Rectal smooth muscle tissue (tissue), 1 donor: ENCODE measurements at regions not wholly inside any gene's neighbourhood (a gene's known extent, or its start where the extent isn't known, plus 50 kb on each side); places are given as distances from the start of the nearest gene placed in this dataset.

ENCODE experiments used
- H3K27ac ChIP-seq: one replicate; pipeline ENCODE4 v1.7.0; 2013; ENCODE audit warnings: low read depth, low read length, inconsistent platforms
- H3K27me3 ChIP-seq: one replicate; pipeline ENCODE4 v1.7.0; 2013; ENCODE audit warnings: low read length; ENCODE audit not compliant: control insufficient read depth, insufficient read depth
- H3K36me3 ChIP-seq: one replicate; pipeline ENCODE4 v1.7.0; 2013; ENCODE audit warnings: low read length; ENCODE audit not compliant: control insufficient read depth, insufficient read depth
- H3K4me1 ChIP-seq: one replicate; pipeline ENCODE4 v1.7.0; 2013; ENCODE audit warnings: low read length; ENCODE audit not compliant: control insufficient read depth, insufficient read depth
- H3K4me3 ChIP-seq: one replicate; pipeline ENCODE4 v1.7.0; 2013; ENCODE audit warnings: low read length
- H3K9ac ChIP-seq: one replicate; pipeline ENCODE4 v1.7.0; 2013; ENCODE audit warnings: low read length

DNA sequence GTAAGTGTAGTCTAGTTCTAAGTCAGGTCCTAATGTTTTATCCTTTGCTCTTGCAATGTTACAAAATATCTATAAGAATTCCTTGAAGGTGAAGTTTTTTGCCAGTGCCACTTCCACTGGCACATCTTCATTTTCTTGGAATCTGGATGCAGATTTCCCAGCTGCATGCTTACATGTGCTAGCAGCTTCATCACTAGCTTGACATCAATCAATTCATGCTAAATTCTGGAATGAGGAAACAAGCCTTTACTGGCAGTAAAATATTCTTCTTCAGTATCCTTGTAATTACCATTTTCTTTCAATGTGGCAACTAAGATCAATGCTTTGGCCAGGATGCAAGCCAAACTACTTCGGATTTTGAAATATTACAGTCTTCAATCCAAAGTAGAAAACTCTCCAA lies 200.6 kb upstream of the SIX2 start:
- H3K4me3 ChIP-seq: no peak overlapping the region
- H3K4me1 ChIP-seq: no peaks in the 10 kb centered on the region
- no peaks in the 10 kb centered on the region for H3K27me3 ChIP-seq
- H3K9ac ChIP-seq: no peak overlapping the region
- H3K27ac ChIP-seq: no peak overlapping the region
- H3K36me3 ChIP-seq: no peaks in the 10 kb centered on the region

DNA sequence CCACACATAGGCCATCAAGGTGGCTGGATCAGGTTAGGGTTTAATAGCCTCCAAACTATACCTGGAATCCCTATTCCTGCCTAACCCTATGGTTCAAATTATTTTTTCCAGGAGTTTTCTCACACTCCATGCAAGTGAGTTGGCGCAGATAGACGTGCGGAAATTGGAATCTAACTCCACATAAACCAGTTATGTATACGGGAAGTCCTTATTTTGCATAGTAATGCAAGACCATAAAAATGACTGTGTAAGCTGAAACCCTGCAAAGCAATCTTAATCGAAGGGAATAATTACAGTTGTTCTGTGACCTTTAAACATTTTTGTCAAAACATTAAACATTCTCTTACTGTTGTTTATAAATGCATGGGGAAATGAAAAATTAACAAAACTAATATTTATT lies 200.1 kb upstream of the SIX2 start:
- H3K36me3 ChIP-seq: no peaks in the 10 kb centered on the region

DNA sequence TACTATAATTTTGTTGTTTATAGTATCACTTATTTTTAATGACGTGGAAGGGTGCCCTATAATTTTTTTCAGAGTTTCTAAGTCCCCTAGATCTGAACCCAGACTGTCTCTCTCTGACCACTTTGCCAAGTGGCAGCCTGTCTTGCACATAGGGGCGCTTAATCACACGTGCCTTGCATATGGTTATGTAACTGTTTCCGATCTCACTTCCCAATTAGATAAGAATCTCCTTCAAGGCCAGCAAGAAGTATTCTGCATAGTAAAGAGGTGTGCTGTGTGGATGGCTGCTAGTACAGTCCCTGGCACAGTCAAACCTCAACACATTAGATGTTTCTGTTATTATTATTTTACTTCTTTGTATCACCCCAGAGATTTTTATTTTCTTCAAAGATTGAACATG lies 197.8 kb upstream of the SIX2 start:
- Histone ChIP-seq H3K9ac (no peak overlapping the region), H3K4me1 (no peaks in the 10 kb centered on the region), H3K27me3 (no peaks in the 10 kb centered on the region), H3K36me3 (no peaks in the 10 kb centered on the region), H3K27ac (no peak overlapping the region), H3K4me3 (no peak overlapping the region)

More for the DNA sequence above, 200.1 kb upstream of the SIX2 start:
- Histone ChIP-seq H3K27ac (no peak overlapping the region), H3K4me1 (no peaks in the 10 kb centered on the region), H3K9ac (no peak overlapping the region), H3K4me3 (no peak overlapping the region), H3K27me3 (no peaks in the 10 kb centered on the region)

DNA sequence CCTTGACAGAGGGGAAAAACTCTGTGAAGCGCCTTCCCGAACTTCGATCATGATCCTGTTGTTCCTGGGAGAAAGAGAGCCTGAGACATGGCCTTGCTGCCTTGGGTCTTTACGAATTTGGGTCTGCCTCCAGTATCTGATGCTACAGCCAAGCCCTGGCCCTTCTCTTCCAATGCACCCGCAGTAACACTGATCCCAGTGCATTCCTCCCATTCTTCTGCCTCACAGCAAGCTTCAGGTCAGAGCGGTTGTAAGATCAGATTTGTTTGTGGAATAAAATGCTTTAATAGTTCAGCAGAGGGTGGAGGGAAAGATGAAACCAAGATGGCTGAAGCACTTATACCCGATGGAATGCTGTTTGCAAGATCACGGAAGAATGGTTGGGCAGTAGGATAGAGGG lies 196.7 kb upstream of the SIX2 start:
- Histone ChIP-seq H3K27ac (no peak overlapping the region), H3K36me3 (no peaks in the 10 kb centered on the region), H3K4me1 (no peaks in the 10 kb centered on the region), H3K27me3 (no peaks in the 10 kb centered on the region), H3K4me3 (no peak overlapping the region), H3K9ac (no peak overlapping the region)

DNA sequence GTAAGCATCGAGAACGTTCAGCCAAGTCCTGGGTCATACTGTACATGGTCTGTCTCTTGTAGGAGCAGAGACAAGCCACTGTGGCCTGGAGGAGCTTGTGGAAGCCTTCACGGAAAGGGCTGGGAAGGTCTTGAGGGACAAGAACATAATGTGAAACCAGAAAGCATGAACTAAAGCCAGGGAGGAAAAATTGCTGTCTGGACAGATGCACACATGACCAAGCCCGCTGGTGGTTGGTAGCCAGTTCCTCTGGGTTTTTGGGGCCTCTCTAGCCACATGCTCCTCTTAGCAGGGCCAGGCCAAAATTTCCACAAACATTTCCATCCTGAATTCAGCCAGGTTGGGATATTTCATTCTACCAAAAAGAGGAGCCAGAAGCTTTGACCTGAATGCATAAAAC lies 196.2 kb upstream of the SIX2 start:
- H3K27ac ChIP-seq: no peak overlapping the region
- no peaks in the 10 kb centered on the region for H3K36me3 ChIP-seq
- no peak overlapping the region for H3K4me3 ChIP-seq
- H3K27me3 ChIP-seq: no peaks in the 10 kb centered on the region
- H3K9ac ChIP-seq: no peak overlapping the region
- no peaks in the 10 kb centered on the region for H3K4me1 ChIP-seq

DNA sequence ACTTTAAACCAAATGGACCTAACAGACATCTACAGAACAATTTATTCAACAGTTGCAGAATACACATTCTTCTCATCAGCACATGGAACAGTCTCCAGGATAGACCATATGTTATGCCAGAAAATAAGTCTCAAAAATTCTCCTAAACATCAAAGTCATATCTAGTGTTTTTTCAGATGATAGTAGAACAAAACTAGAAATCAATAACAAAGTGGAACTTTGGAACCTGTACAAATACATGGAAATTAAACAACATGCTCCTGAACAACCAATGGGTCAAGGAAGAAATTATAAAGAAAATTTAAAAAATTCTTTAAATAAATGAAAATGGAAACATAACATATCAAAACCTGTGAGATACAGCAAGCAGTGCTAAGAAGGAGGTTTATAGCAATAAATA lies 194.1 kb upstream of the SIX2 start:
- H3K9ac ChIP-seq: no peak overlapping the region

DNA sequence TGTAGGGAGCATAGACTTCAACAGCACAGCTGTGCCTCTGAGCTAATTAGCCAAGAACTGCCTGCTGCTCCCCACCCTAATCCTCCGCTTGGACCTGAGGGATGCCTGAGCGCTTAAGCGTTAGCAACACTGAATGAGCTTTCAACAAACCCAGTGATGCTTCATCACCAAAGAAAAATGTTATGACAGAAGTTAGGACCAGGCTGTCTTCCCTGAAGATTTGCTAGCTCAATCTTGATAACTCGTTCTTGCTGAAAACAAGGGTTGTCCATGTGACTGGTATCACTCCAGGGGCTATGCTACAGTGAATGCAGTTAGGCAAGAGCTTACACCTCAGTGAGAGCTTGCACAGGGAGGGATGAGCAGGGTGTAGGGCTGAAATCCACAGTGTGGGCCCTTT lies 190.7 kb upstream of the SIX2 start:
- Histone ChIP-seq H3K36me3 (no peaks in the 10 kb centered on the region), H3K27me3 (no peaks in the 10 kb centered on the region), H3K4me1 (no peaks in the 10 kb centered on the region), H3K9ac (no peak overlapping the region), H3K4me3 (no peak overlapping the region), H3K27ac (no peak overlapping the region)

More for the DNA sequence above, 194.1 kb upstream of the SIX2 start:
- no peak overlapping the region for H3K4me3 ChIP-seq
- no peaks in the 10 kb centered on the region for H3K4me1 ChIP-seq
- H3K27ac ChIP-seq: no peak overlapping the region
- no peaks in the 10 kb centered on the region for H3K27me3 ChIP-seq
- no peaks in the 10 kb centered on the region for H3K36me3 ChIP-seq

DNA sequence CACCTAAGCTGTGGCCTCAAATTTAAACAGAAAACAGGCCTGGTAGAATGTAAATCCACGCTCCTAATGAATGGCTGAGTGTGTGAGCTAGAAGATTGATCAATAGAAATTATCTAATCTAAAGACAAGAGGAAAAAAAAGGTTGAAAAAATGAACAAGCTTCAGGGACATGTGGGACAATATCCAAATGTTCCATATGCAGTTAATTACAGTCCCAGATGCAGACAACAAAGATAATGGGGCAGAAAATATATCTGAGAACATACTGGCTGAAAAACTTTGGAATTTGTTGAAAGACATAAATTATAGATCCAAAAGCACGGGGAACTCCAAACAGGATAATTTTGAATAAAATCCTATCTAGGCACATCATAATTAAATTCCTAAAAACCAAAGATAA lies 186.7 kb upstream of the SIX2 start:
- no peaks in the 10 kb centered on the region for H3K27me3 ChIP-seq
- no peaks in the 10 kb centered on the region for H3K4me1 ChIP-seq
- no peaks in the 10 kb centered on the region for H3K36me3 ChIP-seq
- H3K4me3 ChIP-seq: no peak overlapping the region
- no peak overlapping the region for H3K27ac ChIP-seq
- H3K9ac ChIP-seq: no peak overlapping the region

DNA sequence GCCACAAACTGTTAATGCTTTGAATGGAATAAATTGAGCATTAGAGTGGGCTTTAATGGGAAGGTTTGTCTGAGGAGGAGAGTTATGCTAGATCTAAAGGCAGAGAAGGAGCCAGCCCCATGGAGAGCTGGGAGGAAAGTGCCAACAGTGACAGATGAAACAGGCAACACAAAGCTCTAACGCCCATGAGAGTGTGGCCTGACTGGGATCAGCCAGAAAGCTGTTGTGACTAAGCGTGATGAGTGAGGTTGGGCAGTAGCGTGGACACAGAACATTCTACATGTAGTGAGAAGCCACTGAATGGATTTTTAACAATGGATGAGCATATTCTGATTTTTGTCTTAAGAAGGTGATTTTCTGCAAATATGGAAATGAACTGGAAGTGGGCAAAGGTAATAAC lies 185.3 kb upstream of the SIX2 start:
- H3K36me3 ChIP-seq: no peaks in the 10 kb centered on the region
- no peaks in the 10 kb centered on the region for H3K27me3 ChIP-seq
- H3K9ac ChIP-seq: no peak overlapping the region

DNA sequence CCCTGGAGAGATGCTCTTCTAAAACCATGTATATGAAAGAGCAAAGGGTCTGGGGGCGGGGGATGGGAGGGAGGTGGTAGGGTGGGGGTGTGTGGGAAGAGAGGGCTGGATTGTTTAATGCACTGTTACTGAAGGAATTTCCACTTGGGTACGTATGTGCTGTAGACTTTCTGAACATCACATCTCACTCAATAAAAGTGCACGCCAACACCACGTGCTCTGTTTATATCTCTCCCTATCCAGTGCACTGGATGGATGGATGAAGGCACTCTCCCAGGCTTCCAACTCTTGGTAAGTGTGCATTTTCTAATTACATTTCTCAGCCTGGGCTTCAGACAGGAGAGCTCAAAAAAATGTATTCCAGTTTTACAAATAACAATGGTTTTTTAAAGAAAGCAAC lies 184.3 kb upstream of the SIX2 start:
- Histone ChIP-seq H3K27ac (no peak overlapping the region), H3K4me1 (no peaks in the 10 kb centered on the region), H3K36me3 (no peaks in the 10 kb centered on the region), H3K27me3 (no peaks in the 10 kb centered on the region), H3K4me3 (no peak overlapping the region), H3K9ac (no peak overlapping the region)

More for the DNA sequence above, 185.3 kb upstream of the SIX2 start:
- Histone ChIP-seq H3K4me1 (no peaks in the 10 kb centered on the region), H3K27ac (no peak overlapping the region), H3K4me3 (no peak overlapping the region)

DNA sequence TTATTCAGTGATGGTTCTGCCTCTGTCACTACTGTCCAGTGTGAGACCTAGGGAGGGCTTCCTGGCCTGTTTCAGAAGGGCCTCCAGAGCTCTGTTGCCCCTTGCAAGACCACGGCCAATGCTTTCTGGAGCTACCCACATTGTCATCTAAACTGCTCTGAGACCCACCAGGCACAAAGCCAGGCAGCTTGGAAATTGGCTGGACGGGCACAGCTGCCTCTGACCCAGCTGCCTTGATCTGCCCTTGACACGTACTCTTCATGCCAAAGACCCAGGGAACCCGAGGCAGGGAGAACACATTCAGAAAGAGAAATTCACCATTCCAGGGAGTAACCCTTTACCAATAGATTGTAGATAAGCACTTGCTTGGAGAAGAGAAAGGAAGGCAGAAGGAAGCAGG lies 183.7 kb upstream of the SIX2 start:
- H3K9ac ChIP-seq: no peak overlapping the region
- H3K4me3 ChIP-seq: no peak overlapping the region
- H3K27me3 ChIP-seq: no peaks in the 10 kb centered on the region
- H3K27ac ChIP-seq: no peak overlapping the region
- H3K4me1 ChIP-seq: no peaks in the 10 kb centered on the region
- H3K36me3 ChIP-seq: no peaks in the 10 kb centered on the region

DNA sequence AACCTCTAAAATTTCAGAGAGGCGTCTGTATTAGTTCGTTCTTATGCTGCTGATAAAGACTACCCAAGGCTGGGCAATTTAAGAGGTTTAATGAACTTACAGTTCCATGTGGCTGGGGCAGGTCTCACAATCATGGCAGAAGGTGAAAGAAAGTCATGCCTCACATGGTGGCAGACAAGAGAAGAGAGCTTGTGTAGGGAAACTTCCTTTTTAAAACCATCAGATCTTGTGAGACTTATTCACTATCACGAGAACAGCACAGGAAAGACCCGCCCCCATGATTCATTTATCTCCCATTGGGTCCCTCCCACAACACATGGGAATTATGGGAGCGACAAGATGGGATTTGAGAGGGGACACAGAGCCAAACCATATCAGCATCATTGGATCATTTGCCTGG lies 183.2 kb upstream of the SIX2 start:
- no peak overlapping the region for H3K27ac ChIP-seq
- no peak overlapping the region for H3K4me3 ChIP-seq
- H3K4me1 ChIP-seq: no peaks in the 10 kb centered on the region
- no peak overlapping the region for H3K9ac ChIP-seq
- no peaks in the 10 kb centered on the region for H3K27me3 ChIP-seq
- no peaks in the 10 kb centered on the region for H3K36me3 ChIP-seq

DNA sequence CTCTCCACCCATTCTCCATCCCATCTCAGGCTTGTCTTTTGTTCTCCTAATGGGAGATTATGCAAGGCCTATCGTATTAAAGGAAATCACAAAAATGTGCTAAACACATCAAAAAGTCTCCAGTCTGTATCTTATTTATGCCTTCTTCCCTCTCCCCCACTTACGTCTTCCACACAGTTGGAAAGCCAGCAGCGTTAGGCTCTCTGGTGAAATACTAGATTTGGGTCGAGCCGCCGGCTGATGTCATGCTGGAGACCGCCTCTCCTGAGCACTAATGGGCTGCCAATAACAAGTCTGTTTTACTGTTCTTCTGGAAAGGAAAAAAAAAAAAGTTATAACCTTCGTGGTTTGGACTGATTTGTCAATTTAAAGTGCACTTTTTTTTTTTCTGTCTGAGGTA lies 182.7 kb upstream of the SIX2 start:
- no peak overlapping the region for H3K9ac ChIP-seq
- H3K36me3 ChIP-seq: no peaks in the 10 kb centered on the region
- H3K27me3 ChIP-seq: no peaks in the 10 kb centered on the region
- no peaks in the 10 kb centered on the region for H3K4me1 ChIP-seq
- H3K4me3 ChIP-seq: no peak overlapping the region
- no peak overlapping the region for H3K27ac ChIP-seq
